Panc1 (cell line): ENCODE measurements at regions not wholly inside any gene's neighbourhood (a gene's known extent, or its start where the extent isn't known, plus 50 kb on each side); places are given as distances from the start of the nearest gene placed in this dataset.

Experiments
- CTCF ChIP-seq: fragments of 450-650 bp; IDR thresholded peaks from 2 replicates; pipeline ENCODE4 v1.5.1; 2017; ENCODE audit warnings: mild to moderate bottlenecking
- POLR2AphosphoS5 ChIP-seq: IDR thresholded peaks from 2 replicates; pipeline ENCODE4 v1.6.1; 2012; ENCODE audit warnings: mild to moderate bottlenecking, low read depth, low read length, moderate library complexity
- SIN3A ChIP-seq: IDR thresholded peaks from 2 replicates; pipeline ENCODE4 v1.6.1; 2012; ENCODE audit warnings: low read depth, mild to moderate bottlenecking, low read length, moderate library complexity, borderline replicate concordance; ENCODE audit not compliant: insufficient read depth

- TF ChIP-seq POLR2AphosphoS5 (no peak), CTCF (no peak), SIN3A (no peak)
Observed at GRCh38 chr10:129310881-129311280, 156.2 kb upstream of the MGMT start.
